ENCODE measurements at regions not wholly inside any gene's neighbourhood (a gene's known extent, or its start where the extent isn't known, plus 50 kb on each side); places are given as distances from the start of the nearest gene placed in this dataset.

DNA sequence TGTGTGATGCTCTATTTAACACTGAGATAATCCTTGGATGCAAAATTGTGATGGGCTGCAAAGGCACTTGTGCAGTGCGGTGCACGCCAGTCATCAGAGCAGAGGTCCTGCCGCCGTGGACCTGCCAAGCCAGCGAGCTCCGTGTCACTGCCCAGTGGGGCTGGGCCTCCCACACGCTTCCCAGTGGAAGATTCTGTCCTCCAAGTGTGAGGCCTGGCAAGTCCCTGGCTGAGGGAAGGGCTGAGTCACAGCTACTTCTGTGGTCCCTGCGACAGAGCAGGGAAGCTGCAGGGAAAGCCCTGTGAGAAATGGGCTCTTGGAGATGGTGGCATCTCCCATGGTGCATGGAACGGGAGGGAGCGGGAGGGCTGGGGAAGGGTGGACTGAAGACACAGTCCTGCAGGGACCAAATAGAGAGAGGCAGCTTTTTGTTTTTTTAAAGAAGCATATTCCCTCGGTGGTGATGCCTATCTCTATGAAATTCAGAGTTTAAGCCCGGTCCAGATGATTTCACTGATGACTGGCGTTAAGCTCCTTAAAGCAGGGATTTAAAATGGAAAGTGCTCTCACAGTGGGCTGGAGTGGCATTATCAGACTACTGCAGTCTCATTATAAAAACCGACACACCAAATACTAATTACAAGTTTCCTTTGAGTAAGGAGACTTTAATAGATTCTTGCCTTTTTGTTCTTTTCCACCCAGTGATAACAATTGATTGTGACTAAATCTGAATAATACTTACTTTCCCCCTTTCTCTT lies 413.7 kb downstream of the QKI start:
- no peak for TF ChIP-seq SMC3 (IDR thresholded peaks at IDR 0.05; ENCODE audit: low read depth, low read length)
- TF ChIP-seq, protein P1, sequence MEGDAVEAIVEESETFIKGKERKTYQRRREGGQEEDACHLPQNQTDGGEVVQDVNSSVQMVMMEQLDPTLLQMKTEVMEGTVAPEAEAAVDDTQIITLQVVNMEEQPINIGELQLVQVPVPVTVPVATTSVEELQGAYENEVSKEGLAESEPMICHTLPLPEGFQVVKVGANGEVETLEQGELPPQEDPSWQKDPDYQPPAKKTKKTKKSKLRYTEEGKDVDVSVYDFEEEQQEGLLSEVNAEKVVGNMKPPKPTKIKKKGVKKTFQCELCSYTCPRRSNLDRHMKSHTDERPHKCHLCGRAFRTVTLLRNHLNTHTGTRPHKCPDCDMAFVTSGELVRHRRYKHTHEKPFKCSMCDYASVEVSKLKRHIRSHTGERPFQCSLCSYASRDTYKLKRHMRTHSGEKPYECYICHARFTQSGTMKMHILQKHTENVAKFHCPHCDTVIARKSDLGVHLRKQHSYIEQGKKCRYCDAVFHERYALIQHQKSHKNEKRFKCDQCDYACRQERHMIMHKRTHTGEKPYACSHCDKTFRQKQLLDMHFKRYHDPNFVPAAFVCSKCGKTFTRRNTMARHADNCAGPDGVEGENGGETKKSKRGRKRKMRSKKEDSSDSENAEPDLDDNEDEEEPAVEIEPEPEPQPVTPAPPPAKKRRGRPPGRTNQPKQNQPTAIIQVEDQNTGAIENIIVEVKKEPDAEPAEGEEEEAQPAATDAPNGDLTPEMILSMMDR (conservative IDR thresholded peaks at IDR 0.05; ENCODE audit: low read depth, low read length), result no peak
- no peak for TF ChIP-seq MAFK (IDR thresholded peaks at IDR 0.05; ENCODE audit: low read depth, low read length)
- no peak for TF ChIP-seq RFX5 (IDR thresholded peaks at IDR 0.05; ENCODE audit: low read depth, low read length)

Measured in IMR-90 (cell line).